T-helper 1 cell treated with Interleukin-12 subunit alpha and Interleukin-12 subunit beta and Interleukin-4 antibody, amounts not matched to agents 30 ng/mL and 1 ng/mL, for 36 hours (primary cell): ENCODE measurements at regions not wholly inside any gene's neighbourhood (a gene's known extent, or its start where the extent isn't known, plus 50 kb on each side); places are given as distances from the start of the nearest gene placed in this dataset.

ENCODE experiments used
- intact Hi-C: fragments of 100-400 bp; cut with micrococcal nuclease; formaldehyde crosslinking; loops from one replicate; pipeline ENCODE4 v1.15.1; 2024

DNA sequence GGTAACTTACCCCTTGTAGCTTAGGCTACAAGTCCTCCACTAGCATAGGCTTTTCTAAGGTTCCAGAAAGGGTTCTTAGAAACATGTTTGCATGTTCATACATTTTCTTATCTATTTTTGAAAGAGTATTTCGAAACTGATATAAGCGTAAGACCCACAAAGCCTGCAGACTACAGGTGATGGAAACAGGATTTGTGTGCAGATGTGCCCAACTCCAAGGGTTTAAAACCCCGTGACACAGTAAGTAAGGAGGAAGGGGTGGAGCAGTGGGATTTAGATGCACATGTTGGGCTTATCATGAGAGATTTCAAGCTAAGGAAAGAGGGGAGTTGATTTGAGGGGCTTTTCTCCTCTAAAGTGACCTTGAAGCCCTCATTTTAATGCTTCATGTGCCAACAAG, 164.7 kb downstream of the LTN1 start:
- intact Hi-C loops: no loop called here

DNA sequence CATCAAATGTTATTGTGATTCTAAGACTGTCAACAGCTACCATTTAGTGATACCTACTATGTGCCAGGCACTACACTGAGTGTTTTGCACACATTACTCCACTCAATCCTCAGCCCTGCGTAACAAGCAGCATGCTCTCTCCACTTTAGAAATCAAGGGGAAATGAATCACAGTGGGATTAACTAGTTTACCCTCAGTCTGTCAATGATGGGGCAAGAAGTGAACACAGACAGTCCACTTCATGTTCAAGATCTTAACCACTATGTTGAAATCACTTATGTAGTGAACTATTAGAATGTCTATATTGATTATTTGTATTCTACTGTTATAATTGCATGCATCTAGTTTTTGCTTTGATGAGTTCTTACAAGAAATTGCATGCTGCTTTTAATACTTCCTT, 165.3 kb downstream of the LTN1 start:
- intact Hi-C loops: no loop called here

DNA sequence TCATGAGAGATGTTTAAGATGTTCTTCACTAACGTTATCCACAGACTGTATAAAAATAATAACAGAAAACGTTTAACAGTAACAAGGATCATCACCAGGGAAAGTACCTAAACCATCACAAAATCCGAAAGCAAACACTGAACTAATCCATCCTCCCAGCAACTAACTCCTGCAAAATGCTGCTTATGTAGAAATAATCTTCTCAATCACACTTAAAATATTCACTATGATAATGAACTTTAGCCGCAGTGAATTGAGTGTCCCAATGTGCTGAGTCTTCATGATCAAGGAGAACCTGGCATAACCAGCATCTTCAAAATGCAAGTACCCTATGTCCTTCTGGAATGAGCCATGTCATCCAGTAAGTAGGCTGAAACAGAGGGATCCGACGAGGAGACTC, 166.1 kb downstream of the LTN1 start:
- intact Hi-C loops: no loop called here

DNA sequence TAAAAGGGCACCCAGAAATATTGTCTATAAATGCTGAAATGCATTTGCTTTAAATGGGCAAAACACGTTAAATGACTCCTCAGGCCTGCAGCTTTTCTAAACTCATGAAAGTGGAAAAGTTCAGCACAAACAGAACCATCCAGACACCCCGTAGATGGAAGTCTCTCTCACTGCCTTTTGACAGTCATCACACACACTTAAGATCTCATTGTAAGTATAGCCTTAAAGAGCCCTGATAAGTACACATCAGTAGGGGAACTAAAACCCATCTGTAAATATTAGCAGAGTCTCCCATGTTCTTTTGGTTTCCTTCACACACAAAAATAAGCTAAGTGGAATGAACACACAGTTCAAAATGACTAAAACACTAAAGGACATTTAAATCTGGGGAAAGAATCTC, 166.7 kb downstream of the LTN1 start:
- intact Hi-C loops: no loop called here

DNA sequence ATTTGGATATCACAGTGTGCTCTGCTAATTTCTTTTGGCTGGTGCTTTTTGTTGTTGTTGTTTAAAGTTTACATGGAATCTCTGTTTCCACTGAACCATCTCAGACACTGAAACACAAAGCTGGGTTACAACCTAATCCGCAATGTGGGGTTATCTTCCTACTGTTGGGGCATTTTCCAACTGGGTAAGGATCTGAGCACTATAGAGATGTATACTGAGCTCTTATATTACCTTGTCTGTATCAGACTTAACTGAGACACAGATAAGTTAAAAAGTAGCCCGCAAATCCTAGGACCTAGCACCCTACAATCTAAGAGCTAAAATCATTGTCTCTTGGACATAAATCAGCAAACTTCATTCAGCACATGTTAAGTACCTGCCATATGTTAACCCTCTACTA, 169.2 kb downstream of the LTN1 start:
- intact Hi-C loops: no loop called here

DNA sequence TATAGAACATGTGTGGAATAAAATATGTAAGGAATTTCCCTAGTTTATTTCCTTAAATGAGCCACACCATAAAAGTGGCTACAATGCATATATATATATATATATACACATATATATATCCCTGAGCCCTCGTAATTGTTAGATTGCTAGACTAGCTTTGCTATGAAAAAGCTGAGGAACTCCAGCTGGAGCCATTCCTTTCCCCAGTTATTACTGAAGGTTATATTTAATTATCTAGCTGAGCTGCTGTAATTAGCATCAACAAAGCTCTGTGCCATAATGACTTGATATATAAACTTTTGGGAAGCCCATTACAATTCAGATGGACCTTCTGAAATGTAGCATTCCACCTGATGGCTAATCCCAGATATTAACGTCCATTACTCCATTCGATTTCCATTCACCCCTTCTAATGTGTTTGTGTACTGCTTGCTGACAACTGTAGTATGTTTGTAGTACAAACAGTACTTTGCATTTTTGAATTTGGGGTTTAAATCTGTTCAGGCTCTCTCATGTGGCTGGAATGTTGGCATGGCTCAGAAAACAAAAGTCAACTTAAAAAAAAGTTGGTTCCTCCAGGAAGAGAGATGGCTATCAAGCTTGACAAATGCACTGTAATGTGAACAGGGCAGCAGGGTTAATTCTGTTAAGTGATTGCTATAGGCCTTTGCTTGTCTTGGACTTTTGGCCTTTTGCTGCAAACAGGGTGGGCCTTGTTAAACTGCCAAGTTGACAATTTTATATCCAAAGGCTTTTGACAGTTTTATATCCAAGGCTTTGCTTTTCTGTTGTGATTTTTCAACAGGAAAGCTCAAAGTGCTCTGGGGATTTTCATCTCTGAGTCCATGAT, 170.0 kb downstream of the LTN1 start:
- intact Hi-C loops: no loop called here

DNA sequence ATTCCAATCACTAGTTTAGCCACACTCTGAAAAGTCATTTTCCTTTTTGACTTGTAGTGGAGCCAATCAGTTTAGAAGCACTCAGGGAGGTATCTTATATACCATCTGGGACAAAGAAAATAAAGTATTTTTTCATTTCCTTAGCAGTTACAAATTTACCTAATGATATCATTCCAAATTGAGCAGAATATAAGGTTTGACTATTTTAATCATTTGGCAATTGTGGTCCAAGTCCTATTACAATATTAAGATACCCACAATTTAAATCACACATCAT, 170.6 kb downstream of the LTN1 start:
- intact Hi-C loops: no loop called here

DNA sequence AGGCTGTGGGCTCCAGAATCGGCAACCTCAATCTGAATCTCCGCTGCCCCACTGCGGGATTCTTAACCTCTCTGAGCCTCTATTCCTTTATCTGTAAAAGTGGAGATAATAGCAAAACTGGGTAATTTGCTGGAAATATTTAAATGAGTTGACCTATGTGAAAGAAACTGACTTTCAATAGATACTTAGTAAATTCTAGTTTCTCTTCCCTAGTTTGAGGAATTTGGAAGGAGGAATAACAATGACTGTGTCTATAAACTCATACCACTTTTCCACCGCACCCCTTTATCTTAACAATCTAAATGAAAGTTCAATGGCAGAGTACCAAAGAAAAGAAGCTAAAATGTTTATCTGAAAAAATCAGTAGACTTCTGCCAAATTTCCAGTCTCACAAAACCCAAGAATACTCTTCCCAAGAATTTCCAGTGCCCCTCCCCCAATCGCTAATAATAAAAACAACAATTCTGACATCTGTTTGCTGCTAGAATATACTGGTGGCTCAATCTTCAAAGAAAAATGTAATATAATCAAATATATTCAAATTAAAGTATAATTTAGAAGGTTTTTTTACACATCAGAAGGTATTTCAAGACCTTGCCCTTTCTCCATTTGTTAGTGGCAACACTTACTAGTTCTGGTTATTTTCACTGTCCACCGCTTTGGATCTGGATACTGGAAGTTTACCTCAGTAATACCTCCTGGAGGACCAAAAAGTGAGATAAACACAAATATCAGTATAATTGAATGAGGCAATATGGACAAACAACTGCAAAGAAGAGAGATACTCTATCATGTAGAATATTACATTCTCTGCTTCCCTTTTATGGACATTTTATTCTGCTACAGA, 171.2 kb downstream of the LTN1 start:
- intact Hi-C loops: no loop called here

DNA sequence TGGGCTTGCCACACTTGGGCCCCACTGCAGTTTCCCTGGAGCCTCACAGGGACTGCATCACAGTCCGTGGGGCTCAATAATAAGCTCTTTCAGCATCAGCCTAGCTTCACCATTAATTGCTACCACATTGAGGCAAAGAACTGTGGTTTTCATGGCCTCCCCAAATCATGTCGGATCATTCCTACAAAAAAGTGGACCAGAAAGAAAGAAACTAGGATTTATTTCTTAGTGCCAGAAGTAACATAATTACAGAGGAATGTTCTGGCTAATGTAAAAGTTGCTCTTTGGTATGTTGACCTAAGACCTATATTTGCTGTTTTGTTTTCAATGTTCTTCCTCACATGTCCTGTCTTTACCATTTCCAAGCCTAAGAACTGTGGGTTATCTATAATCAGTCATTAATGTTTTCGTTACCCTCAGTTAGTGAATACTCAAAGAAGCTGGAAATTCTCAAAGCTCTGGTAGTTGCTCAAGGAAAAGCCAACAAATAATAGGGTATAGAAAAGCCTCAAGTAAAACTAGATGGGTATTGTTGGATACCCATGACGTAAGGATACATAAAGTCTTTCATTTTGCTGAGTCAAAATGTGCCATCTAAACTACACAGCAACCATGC, 173.9 kb downstream of the LTN1 start:
- intact Hi-C loops: no loop called here

DNA sequence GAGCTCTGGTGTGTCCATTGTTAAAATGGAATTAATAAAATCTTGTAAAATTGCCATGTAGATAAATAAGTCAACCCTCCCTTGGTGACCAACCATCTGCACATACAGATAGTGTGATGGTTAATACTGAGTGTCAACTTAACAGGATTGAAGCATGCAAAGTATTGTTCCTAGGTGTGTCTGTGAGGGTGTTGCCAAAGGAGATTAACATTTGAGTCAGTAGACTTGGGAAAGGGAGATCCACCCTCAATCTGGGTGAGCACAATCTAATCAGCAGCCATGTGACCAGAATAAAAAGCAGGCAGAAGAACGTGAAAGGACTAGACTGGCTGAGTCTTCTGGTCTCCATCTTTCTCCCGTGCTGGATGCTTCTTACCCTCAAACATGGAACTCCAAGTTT, 174.8 kb downstream of the LTN1 start:
- intact Hi-C loops: no loop called here

DNA sequence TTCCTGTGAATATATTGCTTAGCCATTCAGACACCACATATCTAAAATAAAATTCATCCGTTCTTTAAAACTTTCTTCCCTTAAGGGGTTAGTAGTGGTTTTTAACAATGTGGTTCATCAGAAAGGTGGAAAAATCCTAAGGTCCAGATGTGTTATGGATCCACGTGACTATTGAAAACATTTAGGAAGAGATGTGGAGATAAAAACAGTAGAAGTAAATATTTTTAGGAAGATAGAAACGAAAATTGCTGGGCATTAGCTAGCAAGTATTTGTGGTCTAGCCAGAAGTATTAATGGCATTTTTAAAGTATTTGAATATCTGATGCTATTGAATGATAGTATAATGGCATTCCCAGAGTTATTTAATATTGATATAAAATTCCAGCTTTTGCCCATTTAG, 180.8 kb downstream of the LTN1 start:
- intact Hi-C loops: no loop called here

DNA sequence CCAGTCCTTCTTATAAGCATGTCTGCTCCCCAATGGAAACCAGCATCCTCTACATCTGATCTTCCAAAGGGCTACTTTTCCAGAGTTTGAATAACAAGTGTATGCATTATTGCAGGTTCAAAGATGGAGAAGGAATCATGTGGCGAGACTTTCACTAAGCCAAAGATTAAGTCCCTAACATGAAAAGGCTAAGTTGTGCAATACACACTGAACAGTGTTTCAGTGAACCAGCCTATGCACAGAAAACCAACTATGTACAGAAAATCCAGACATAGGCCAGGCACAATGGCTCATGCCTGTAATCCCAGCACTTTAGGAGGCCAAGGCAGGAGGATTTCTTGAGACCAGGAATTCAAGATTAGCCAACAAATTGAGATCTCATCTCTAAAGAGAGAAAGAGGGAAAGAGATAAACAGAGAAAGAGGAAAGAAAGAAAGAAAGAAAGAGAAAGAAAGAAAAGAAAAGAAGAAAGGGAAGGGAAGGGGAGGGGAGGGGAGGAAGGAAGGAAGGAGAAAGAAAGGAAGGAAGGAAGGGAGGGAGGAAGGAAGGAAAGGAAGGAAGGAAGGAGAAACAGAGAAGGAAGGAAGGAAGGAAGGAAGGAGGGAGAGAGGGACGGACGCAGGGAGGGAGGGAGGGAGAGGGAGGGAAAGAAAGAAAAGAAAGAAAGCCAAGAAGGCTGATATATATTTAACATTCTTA, 181.7 kb downstream of the LTN1 start:
- intact Hi-C loops: no loop called here

DNA sequence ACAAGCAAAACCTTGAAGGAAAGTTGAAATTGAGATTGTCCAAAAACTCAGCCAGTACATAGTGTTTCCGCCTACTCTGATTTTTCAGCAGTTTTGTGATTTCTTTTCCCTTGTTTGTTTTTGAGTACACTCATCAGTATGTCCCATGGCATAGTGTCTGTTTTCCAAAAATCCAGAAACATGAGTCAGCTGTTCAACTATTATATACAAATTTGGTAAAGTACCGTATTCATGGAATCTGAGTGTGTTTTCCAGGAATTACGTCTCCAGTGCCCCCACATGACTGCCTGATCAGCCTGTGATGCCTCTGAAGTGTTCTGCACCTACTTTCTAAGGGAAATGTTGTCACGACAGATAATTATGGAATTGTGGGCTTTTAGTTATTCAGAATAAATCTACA, 186.8 kb downstream of the LTN1 start:
- intact Hi-C loops: no loop called here

DNA sequence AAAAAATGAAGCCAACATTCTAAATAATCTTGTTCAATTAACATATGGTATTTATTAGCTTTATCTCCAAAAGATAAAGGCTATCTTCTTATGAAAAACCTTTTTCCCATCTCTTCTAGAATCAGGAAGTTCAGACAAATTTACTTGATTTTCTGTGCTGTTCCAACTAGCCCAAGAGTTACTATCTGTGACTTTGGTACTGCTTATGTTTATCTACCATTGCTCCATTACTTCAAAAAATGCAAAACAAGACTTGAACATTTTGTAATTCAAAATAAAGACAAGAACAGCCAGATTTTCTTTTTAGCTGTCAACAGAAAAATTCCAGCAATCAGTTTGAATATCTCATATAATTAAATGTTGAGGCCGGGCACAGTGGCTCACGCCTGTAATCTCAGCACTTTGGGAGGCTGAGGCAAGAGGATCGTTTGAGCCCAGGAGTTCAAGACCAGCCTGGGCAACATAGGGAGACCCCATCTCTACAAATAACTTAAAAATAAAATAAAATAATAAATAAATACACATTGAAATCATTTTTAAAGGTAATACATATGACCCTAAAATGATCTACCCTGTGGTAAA, 188.5 kb downstream of the LTN1 start:
- intact Hi-C loops: no loop called here

DNA sequence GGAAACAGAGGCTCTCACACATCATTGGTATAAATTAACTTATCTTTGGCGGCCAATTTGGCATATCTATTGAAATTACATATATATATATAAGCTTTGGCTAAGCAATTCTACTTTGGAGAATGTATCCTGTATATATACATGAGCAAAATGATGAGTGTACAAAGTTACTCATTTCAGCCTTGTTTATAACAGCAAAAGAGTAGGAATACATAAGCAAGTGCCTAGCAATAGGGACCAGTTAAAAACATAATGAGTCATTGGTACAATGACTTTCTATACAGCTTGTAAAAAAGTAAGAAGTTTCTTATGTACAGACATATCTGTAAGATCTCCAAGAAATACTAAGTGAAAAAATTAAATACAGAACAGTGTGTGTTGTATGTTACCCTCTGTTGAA, 190.8 kb downstream of the LTN1 start:
- intact Hi-C loops: no loop called here

DNA sequence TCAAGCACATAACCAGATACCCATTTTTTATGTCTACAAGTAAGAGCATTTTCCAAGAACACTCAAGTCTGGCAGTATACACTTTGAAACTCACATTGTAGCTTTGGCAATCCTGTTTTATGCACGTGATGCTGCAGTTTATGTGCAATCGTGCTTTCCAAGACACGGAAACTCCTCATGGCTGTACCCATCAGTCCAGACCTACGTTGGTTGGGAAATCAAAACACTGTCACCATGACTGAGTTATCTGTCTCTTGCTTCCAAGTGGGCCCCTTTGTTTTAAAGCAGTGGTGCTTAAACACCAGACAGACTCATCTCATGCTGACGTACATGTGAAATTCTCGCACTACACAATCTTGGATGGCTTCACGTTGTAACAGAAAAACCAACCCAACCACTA, 192.8 kb downstream of the LTN1 start:
- intact Hi-C loops: no loop called here

DNA sequence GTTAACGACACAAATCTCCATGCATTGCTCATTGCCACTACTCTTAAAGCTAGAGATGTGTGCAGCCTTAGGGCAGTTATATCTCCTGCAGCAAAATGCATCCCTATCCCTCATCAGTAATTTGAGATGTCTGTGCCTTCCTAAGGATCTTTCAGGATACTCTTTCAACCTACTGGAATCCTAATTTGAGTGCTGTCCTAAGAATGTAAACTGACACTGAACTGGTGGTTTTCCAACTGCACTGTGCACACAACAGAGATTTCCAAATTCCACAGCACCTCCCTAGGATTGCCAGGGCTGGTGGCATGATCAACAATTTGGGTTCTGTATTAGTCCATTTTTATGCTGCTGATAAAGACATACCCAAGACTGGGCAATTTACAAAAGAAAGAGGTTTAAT, 193.9 kb downstream of the LTN1 start:
- intact Hi-C loops: no loop called here

DNA sequence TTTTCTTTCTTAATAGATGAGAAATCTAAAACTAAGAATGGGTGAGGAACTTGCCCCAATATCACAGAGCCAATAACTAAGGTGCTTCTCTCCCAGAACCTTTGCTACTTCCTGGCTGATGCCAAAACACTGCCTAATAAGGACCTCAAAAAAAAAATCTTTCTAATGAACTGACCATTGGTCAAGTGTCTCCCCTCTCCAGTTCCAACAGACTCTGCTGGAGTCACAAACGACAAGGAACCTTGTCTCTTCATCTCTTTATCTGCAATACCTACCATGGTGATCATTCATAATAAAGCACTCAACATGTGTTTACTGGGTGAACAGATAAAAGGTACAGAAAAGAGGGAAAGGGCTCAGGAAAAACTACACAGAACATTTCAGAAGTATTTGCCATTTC, 197.4 kb downstream of the LTN1 start:
- intact Hi-C loops: no loop called here

DNA sequence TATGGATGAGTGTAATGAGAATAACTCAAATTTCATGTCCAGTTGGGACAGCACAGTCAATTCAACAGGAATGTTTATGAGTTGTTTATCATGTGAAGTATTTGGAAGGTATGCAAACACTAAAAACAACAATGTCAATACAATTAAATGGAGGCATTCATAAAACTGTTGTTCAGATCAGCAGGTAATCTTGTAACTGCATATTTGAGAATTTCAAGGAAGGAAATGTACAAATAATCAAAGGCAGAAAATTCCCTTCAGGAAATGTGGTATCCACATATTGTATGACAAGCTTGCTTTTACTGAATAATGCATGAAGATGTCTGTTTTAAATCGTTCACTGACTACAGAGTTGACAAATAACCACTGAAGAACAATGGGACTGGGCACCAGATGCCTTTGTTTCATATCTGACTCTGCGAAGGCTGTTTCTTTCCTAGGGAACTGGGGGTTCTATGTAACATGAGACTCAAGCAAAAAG, 198.3 kb downstream of the LTN1 start:
- intact Hi-C loops: no loop called here

DNA sequence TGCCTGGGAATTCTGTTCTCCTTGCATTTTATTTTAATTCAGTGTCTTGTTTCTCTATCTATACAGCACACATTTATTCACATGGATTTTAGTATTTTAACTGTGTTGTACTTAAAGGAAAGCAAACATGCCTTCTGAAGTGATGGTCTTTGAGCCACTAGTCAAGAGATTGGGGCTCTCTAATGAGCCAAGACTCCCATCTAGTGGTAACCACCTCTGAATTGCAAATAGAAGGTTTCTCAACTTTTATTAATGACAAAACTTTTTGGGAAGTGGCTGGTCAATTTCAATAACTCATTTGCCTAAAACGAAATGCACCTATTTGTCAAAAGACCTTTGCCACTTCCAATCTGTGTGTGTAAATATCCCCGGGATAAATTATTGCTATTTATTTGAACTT, 199.6 kb downstream of the LTN1 start:
- intact Hi-C loops: no loop called here

DNA sequence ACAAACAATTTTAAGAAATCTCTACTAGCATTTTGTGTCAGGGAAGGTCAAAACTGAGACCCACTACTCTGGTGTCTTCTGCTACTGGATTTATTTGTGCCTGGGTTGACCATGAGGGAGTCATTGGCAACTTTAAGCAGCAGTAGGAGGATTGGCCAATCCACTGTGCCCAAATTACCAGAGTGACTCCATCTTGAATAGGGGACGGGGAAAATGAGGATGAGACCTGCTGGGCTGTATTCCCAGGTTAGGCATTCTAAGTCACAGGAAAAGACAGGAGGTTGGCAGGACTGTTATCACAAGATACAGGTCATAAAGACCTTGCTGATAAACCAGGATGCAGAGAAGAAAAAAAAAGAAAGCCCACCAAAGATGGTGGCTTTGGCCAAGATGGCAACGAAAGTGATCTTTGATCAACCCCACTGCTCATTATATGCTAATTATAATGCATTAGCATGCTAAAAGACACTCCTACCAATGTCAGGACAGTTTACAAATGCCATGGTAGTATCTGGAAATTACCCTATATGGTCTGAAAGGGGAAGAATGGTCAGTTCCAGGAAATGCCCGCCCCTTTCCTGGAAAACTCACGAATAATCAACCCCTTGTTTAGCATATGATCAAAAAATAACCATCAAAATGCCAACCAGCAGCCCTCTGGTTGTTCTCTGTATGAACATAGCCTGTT, 200.9 kb downstream of the LTN1 start:
- intact Hi-C loops: no loop called here
